ENCODE measurements at regions not wholly inside any gene's neighbourhood (a gene's known extent, or its start where the extent isn't known, plus 50 kb on each side); places are given as distances from the start of the nearest gene placed in this dataset.

DNA sequence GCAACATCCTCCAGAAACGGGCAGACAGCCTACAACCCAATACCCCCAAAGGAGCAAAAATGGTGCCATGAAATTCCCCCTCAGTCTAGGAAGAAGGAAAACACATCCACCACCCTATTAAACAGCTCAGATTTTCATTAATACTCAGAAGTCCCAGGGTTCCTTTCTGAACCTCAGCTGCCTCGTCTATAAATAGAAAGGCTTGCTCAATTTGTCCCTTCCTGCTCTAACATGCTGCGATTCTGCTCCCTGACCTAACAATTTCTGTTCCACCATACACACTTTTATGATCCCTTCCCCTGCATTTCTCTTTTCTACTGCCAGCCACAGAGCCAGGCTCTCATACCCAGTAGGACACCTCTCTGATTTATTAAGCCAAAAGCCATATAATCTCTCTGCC, 68.1 kb downstream of the MTERF1 start:
- TF ChIP-seq, protein P1, sequence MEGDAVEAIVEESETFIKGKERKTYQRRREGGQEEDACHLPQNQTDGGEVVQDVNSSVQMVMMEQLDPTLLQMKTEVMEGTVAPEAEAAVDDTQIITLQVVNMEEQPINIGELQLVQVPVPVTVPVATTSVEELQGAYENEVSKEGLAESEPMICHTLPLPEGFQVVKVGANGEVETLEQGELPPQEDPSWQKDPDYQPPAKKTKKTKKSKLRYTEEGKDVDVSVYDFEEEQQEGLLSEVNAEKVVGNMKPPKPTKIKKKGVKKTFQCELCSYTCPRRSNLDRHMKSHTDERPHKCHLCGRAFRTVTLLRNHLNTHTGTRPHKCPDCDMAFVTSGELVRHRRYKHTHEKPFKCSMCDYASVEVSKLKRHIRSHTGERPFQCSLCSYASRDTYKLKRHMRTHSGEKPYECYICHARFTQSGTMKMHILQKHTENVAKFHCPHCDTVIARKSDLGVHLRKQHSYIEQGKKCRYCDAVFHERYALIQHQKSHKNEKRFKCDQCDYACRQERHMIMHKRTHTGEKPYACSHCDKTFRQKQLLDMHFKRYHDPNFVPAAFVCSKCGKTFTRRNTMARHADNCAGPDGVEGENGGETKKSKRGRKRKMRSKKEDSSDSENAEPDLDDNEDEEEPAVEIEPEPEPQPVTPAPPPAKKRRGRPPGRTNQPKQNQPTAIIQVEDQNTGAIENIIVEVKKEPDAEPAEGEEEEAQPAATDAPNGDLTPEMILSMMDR (CRISPR knock-in tag; IDR thresholded peaks at IDR 0.05), result no peak
- TF ChIP-seq, protein P2, sequence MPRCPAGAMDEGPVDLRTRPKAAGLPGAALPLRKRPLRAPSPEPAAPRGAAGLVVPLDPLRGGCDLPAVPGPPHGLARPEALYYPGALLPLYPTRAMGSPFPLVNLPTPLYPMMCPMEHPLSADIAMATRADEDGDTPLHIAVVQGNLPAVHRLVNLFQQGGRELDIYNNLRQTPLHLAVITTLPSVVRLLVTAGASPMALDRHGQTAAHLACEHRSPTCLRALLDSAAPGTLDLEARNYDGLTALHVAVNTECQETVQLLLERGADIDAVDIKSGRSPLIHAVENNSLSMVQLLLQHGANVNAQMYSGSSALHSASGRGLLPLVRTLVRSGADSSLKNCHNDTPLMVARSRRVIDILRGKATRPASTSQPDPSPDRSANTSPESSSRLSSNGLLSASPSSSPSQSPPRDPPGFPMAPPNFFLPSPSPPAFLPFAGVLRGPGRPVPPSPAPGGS (CRISPR knock-in tag; IDR thresholded peaks at IDR 0.05), result no peak
- TF ChIP-seq, protein P3, sequence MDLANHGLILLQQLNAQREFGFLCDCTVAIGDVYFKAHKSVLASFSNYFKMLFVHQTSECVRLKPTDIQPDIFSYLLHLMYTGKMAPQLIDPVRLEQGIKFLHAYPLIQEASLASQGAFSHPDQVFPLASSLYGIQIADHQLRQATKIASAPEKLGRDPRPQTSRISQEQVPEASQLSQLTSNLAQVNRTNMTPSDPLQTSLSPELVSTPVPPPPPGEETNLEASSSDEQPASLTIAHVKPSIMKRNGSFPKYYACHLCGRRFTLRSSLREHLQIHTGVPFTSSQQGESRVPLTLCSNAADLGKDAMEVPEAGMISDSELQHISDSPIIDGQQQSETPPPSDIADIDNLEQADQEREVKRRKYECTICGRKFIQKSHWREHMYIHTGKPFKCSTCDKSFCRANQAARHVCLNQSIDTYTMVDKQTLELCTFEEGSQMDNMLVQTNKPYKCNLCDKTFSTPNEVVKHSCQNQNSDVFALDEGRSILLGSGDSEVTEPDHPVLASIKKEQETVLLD (CRISPR knock-in tag; IDR thresholded peaks at IDR 0.05; ENCODE audit: low read depth), result no peak
- TF ChIP-seq GATA4 (IDR thresholded peaks at IDR 0.05; ENCODE audit: borderline replicate concordance, low read depth) (no peak), NFRKB (IDR thresholded peaks at IDR 0.05) (no peak), ZC3H4 (CRISPR knock-in tag; IDR thresholded peaks at IDR 0.05; ENCODE audit: borderline replicate concordance) (no peak)

All from HepG2 (cell line).